OCI-LY3 (cell line): ENCODE measurements at regions not wholly inside any gene's neighbourhood (a gene's known extent, or its start where the extent isn't known, plus 50 kb on each side); places are given as distances from the start of the nearest gene placed in this dataset.

ENCODE experiments used
- H2AFZ ChIP-seq: fragments of 200-600, 300-600 bp; shearing (Covaris generic); 2 replicates; pipeline ENCODE4 v1.6.0; 2014; ENCODE audit warnings: antibody characterized with exemption, low read depth, low read length
- H3K27ac ChIP-seq: fragments of 200-600, 300-600 bp; sonication (generic); 2 replicates; pipeline ENCODE4 v1.5.1; 2014; ENCODE audit warnings: mild to moderate bottlenecking, low read length, moderate library complexity, mixed read lengths
- H3K27me3 ChIP-seq: fragments of 200-600, 300-600 bp; sonication (generic); 2 replicates; pipeline ENCODE4 v1.6.1; 2014; ENCODE audit warnings: low read depth, low read length, mixed read lengths
- H3K36me3 ChIP-seq: fragments of 200-600, 300-600 bp; sonication (generic); replicated peaks from 2 replicates; pipeline ENCODE3; 2014; ENCODE audit warnings: low read depth, low read length, mixed read lengths
- H3K4me1 ChIP-seq: fragments of 300-600, 200-600 bp; sonication (generic); 2 replicates; pipeline ENCODE4 v1.6.1; 2014; ENCODE audit warnings: low read length, mixed read lengths
- H3K4me2 ChIP-seq: fragments of 200-600, 300-600 bp; sonication (generic); 2 replicates; pipeline ENCODE4 v1.6.1; 2014; ENCODE audit warnings: low read length, mixed read lengths
- H3K4me3 ChIP-seq: fragments of 300-600, 200-600 bp; sonication (generic); 2 replicates; pipeline ENCODE4 v1.5.1; 2014; ENCODE audit warnings: antibody characterized with exemption, mild to moderate bottlenecking, low read length, moderate library complexity
- H3K79me2 ChIP-seq: fragments of 300-600, 200-600 bp; shearing (Covaris generic); 2 replicates; pipeline ENCODE4 v1.6.1; 2014; ENCODE audit warnings: mild to moderate bottlenecking, low read length, mixed read lengths
- H3K9ac ChIP-seq: fragments of 300-600, 200-600 bp; shearing (Covaris generic); 2 replicates; pipeline ENCODE4 v1.6.0; 2014; ENCODE audit warnings: mild to moderate bottlenecking, low read length, moderate library complexity
- H3K9me3 ChIP-seq: fragments of 200-600, 300-600 bp; shearing (Covaris generic); 2 replicates; pipeline ENCODE4 v1.6.1; 2014; ENCODE audit warnings: low read length, mixed read lengths; ENCODE audit not compliant: insufficient read depth
- H4K20me1 ChIP-seq: fragments of 200-600, 300-600 bp; sonication (generic); 2 replicates; pipeline ENCODE4 v1.6.1; 2016; ENCODE audit warnings: low read length, mixed read lengths; ENCODE audit not compliant: insufficient read depth
- CTCF ChIP-seq: fragments of 200-600, 300-600 bp; sonication (generic); IDR thresholded peaks from 2 replicates; pipeline ENCODE4 v1.5.1; 2014; ENCODE audit warnings: antibody characterized with exemption, low read length, low read depth
- EZH2phosphoT487 ChIP-seq: fragments of 200-600 bp; shearing (Covaris generic); IDR thresholded peaks from 2 replicates; pipeline ENCODE4 v1.6.1; 2018; ENCODE audit warnings: antibody characterized with exemption, mixed run types, low read depth

GRCh38 chr1:177592624-177593023, 377.2 kb downstream of the SEC16B start:
- Histone ChIP-seq H3K4me1 (peaks cover 40% of the 10 kb centered on the region), H4K20me1 (no peaks in the 10 kb centered on the region), H3K79me2 (no peaks in the 10 kb centered on the region), H3K4me2 (no peak overlapping the region), H3K36me3 (no peaks in the 10 kb centered on the region), H2AFZ (no peak overlapping the region), H3K9me3 (no peaks in the 10 kb centered on the region), H3K27me3 (peaks cover 29% of the 10 kb centered on the region), H3K4me3 (no peak overlapping the region), H3K9ac (no peak overlapping the region), H3K27ac (no peak overlapping the region)
- TF ChIP-seq CTCF, result no peak
- no peak for TF ChIP-seq EZH2phosphoT487

DNA sequence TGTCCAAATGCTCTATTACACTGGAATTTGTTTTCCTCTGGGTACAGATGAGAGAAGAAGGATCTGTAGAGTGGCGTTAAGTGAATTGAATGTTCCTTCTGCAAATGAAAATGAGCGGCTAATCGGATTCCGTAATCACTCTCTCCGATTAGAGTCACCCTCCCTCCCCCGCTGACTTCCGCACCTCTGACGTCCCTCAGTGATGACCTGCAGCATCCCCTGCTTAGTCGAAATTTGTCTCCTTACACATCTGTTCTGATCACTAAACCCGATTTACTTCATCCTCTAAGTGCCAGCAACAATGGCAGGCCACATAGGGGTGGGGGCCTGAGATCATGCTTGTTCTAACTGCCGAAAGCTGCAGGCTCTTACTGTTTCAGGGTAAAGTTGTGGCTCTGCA, 378.7 kb downstream of the SEC16B start:
- peaks cover 15% of the 10 kb centered on the region for H3K27me3 ChIP-seq
- H3K4me2 ChIP-seq, result peak overlapping the region; percentile 72
- H3K79me2 ChIP-seq, result no peaks in the 10 kb centered on the region
- H3K4me1 ChIP-seq, result peaks cover 44% of the 10 kb centered on the region
- H3K9ac ChIP-seq, result no peak overlapping the region
- H3K27ac ChIP-seq, result no peak overlapping the region
- no peaks in the 10 kb centered on the region for H3K36me3 ChIP-seq
- H4K20me1 ChIP-seq, result no peaks in the 10 kb centered on the region
- H3K9me3 ChIP-seq, result no peaks in the 10 kb centered on the region
- no peak overlapping the region for H2AFZ ChIP-seq
- peak overlapping the region; percentile 39 for H3K4me3 ChIP-seq
- no peak for TF ChIP-seq EZH2phosphoT487
- TF ChIP-seq CTCF, result no peak

- TF ChIP-seq CTCF (no peak), EZH2phosphoT487 (no peak)
- Histone ChIP-seq H2AFZ (no peak overlapping the region), H3K4me2 (peak overlapping the region; percentile 19), H3K4me1 (peaks cover 53% of the 10 kb centered on the region), H3K27me3 (0 out of 2 replicates have a peak, but pooled peaks cover 5% of the 10 kb centered on the region), H3K9ac (no peak overlapping the region), H3K27ac (no peak overlapping the region), H3K4me3 (no peak overlapping the region), H4K20me1 (no peaks in the 10 kb centered on the region), H3K79me2 (no peaks in the 10 kb centered on the region), H3K9me3 (no peaks in the 10 kb centered on the region), H3K36me3 (no peaks in the 10 kb centered on the region)
These were observed 380.7 kb downstream of the SEC16B start for GRCh38 chr1:177589166-177589565.

DNA sequence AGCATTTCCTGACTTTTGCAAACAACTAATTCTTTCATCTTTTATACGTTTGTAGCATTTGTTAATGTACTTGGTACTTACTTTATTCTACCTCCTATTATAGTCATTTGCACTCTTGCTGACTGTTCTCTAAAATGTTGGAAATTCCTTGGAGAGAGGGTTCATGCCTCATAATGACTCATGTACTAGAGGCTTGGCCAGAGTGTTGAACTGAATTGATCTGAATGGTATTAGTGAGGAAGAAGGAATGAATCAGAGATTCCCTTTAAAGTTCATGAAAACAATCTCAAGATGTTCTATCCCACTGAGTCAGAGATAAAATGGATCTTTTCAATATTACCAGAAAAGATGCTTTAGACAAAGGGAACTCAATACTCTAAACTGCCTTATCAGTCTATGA, 383.4 kb downstream of the SEC16B start:
- no peaks in the 10 kb centered on the region for H3K27me3 ChIP-seq
- H3K9ac ChIP-seq, result no peak overlapping the region
- H3K4me1 ChIP-seq, result peaks cover 45% of the 10 kb centered on the region
- no peak overlapping the region for H2AFZ ChIP-seq
- H3K4me3 ChIP-seq, result no peak overlapping the region
- TF ChIP-seq CTCF (no peak), EZH2phosphoT487 (no peak)
- H4K20me1 ChIP-seq, result no peaks in the 10 kb centered on the region
- no peaks in the 10 kb centered on the region for H3K9me3 ChIP-seq
- H3K27ac ChIP-seq, result no peak overlapping the region; the same call in 1 of the 2 replicates
- no peaks in the 10 kb centered on the region for H3K36me3 ChIP-seq
- H3K79me2 ChIP-seq, result no peaks in the 10 kb centered on the region
- no peak overlapping the region for H3K4me2 ChIP-seq
